HEK293 (cell line): ENCODE measurements at regions not wholly inside any gene's neighbourhood (a gene's known extent, or its start where the extent isn't known, plus 50 kb on each side); places are given as distances from the start of the nearest gene placed in this dataset.
A peak's percentile ranks its signal among the peaks of the same experiment; 100 is the strongest.

ENCODE experiments used
- CTCF ChIA-PET: fragments of 350-600 bp; formaldehyde crosslinking; extraction: SDS; loops from one replicate; lab custom pipeline; 2021; ENCODE audit warnings: antibody characterized with exemption; lab: Yijun Ruan, JAX
- POLR2A ChIA-PET: fragments of 300-600 bp; formaldehyde crosslinking; extraction: SDS; loops from one replicate; lab custom pipeline; 2020; ENCODE audit warnings: antibody characterized with exemption, inconsistent platforms; lab: Yijun Ruan, JAX
- H3K27ac ChIP-seq: fragments of 200-500 bp; sonication (Bioruptor generic); 2 replicates; pipeline ENCODE4 v1.5.1; 2014; ENCODE audit warnings: low read depth, low read length, control low read depth, inconsistent platforms; ENCODE audit errors: extremely low read depth
- H3K36me3 ChIP-seq, 2 experiments: fragments of 200-500 bp in 1 of 2; sonication (Bioruptor generic) in 1 of 2; 1 replicate in 1 of 2; 2 replicates in 1 of 2; pipeline ENCODE4 v1.5.1; 2014 to 2017; ENCODE audit warnings: inconsistent platforms in 2 of 2, low read length in 2 of 2; ENCODE audit not compliant: control insufficient read depth in 2 of 2, insufficient read depth in 1 of 2
- H3K4me1 ChIP-seq: fragments of 200-500 bp; sonication (Bioruptor generic); 2 replicates; pipeline ENCODE4 v1.5.1; 2014; ENCODE audit warnings: mild to moderate bottlenecking, low read length, inconsistent platforms; ENCODE audit not compliant: control insufficient read depth, insufficient read depth
- H3K4me3 ChIP-seq: 2 replicates; pipeline ENCODE4 v1.5.1; 2011; ENCODE audit warnings: low read depth, mild to moderate bottlenecking, control low read depth, low read length, moderate library complexity
- H3K9me3 ChIP-seq: fragments of 200-500 bp; sonication (Bioruptor generic); 2 replicates; pipeline ENCODE4 v1.5.1; 2014; ENCODE audit warnings: low read depth, low read length, inconsistent platforms; ENCODE audit not compliant: control insufficient read depth, insufficient read depth
- ATF2 ChIP-seq: fragments of 450-650 bp; formaldehyde crosslinking; IDR thresholded peaks from 2 replicates; pipeline ENCODE4 v1.5.1; 2016; ENCODE audit warnings: missing biosample characterization, missing genetic modification characterization, low read depth
- BCL11A ChIP-seq: fragments of 450-650 bp; formaldehyde crosslinking; IDR thresholded peaks from 2 replicates; pipeline ENCODE4 v1.5.1; 2016; ENCODE audit warnings: low read depth, missing biosample characterization, missing genetic modification characterization
- INSM2 ChIP-seq: fragments of 450-650 bp; formaldehyde crosslinking; IDR thresholded peaks from 2 replicates; pipeline ENCODE4 v1.5.1; 2016; ENCODE audit warnings: missing biosample characterization, missing genetic modification characterization
- KLF10 ChIP-seq: fragments of 450-650 bp; IDR thresholded peaks from 2 replicates; pipeline ENCODE4 v1.5.1; 2018; ENCODE audit warnings: missing biosample characterization, mild to moderate bottlenecking, missing genetic modification characterization
- KLF7 ChIP-seq: fragments of 450-650 bp; formaldehyde crosslinking; IDR thresholded peaks from 2 replicates; pipeline ENCODE4 v1.5.1; 2016; ENCODE audit warnings: missing biosample characterization, missing genetic modification characterization, borderline replicate concordance
- ZBTB10 ChIP-seq: fragments of 450-650 bp; formaldehyde crosslinking; IDR thresholded peaks from 2 replicates; pipeline ENCODE4 v1.5.1; 2016; ENCODE audit warnings: missing biosample characterization, missing genetic modification characterization
- ZBTB21 ChIP-seq: fragments of 450-650 bp; formaldehyde crosslinking; IDR thresholded peaks from 2 replicates; pipeline ENCODE4 v1.5.1; 2017; ENCODE audit warnings: missing biosample characterization, missing genetic modification characterization
- ZNF10 ChIP-seq: fragments of 450-650 bp; formaldehyde crosslinking; IDR thresholded peaks from 2 replicates; pipeline ENCODE4 v1.5.1; 2017; ENCODE audit warnings: missing biosample characterization, missing genetic modification characterization
- ZNF138 ChIP-seq: fragments of 450-650 bp; formaldehyde crosslinking; IDR thresholded peaks from 2 replicates; pipeline ENCODE4 v1.5.1; 2016; ENCODE audit warnings: missing biosample characterization, missing genetic modification characterization, borderline replicate concordance
- ZNF2 ChIP-seq: fragments of 450-650 bp; formaldehyde crosslinking; IDR thresholded peaks from 2 replicates; pipeline ENCODE4 v1.5.1; 2016; ENCODE audit warnings: missing biosample characterization, missing genetic modification characterization
- ZNF292 ChIP-seq: fragments of 450-650 bp; formaldehyde crosslinking; IDR thresholded peaks from 2 replicates; pipeline ENCODE4 v1.5.1; 2016; ENCODE audit warnings: low read depth, missing biosample characterization, missing genetic modification characterization, borderline replicate concordance
- ZNF335 ChIP-seq: fragments of 450-650 bp; formaldehyde crosslinking; conservative IDR thresholded peaks from 2 replicates; pipeline ENCODE4 v1.5.1; 2016; ENCODE audit warnings: missing biosample characterization, missing genetic modification characterization
- ZNF433 ChIP-seq: fragments of 450-650 bp; formaldehyde crosslinking; IDR thresholded peaks from 2 replicates; pipeline ENCODE4 v1.5.1; 2016; ENCODE audit warnings: missing biosample characterization, missing genetic modification characterization, low read depth
- ZNF48 ChIP-seq: fragments of 450-650 bp; formaldehyde crosslinking; IDR thresholded peaks from 2 replicates; pipeline ENCODE4 v1.5.1; 2016; ENCODE audit warnings: missing biosample characterization, missing genetic modification characterization
- ZNF501 ChIP-seq: fragments of 450-650 bp; formaldehyde crosslinking; IDR thresholded peaks from 2 replicates; pipeline ENCODE4 v1.5.1; 2016; ENCODE audit warnings: missing biosample characterization, missing genetic modification characterization
- ZNF561 ChIP-seq: fragments of 450-650 bp; IDR thresholded peaks from 2 replicates; pipeline ENCODE4 v1.5.1; 2018; ENCODE audit warnings: missing biosample characterization, missing genetic modification characterization, borderline replicate concordance
- ZNF639 ChIP-seq: fragments of 450-650 bp; formaldehyde crosslinking; IDR thresholded peaks from 2 replicates; pipeline ENCODE4 v1.5.1; 2016; ENCODE audit warnings: missing biosample characterization, missing genetic modification characterization
- ZNF645 ChIP-seq: fragments of 450-650 bp; formaldehyde crosslinking; IDR thresholded peaks from 2 replicates; pipeline ENCODE4; 2016; ENCODE audit warnings: missing biosample characterization, missing genetic modification characterization
- ZNF654 ChIP-seq: fragments of 450-650 bp; formaldehyde crosslinking; IDR thresholded peaks from 2 replicates; pipeline ENCODE4 v1.5.1; 2016; ENCODE audit warnings: low read depth, missing biosample characterization, missing genetic modification characterization
- ZNF747 ChIP-seq: fragments of 450-650 bp; formaldehyde crosslinking; IDR thresholded peaks from 2 replicates; pipeline ENCODE4 v1.5.1; 2016; ENCODE audit warnings: missing biosample characterization, missing genetic modification characterization
- ZSCAN5A ChIP-seq: fragments of 450-650 bp; formaldehyde crosslinking; IDR thresholded peaks from 2 replicates; pipeline ENCODE4 v1.5.1; 2016; ENCODE audit warnings: missing biosample characterization, missing genetic modification characterization

GRCh38 chr19:30673336-30673735 lies 301.2 kb downstream of the ZNF536 start (continued):
- no peak for TF ChIP-seq KLF7 (tag by site-specific recombination)

- H3K4me3 ChIP-seq, result no peak overlapping the region
- no peaks in the 10 kb centered on the region for H3K36me3 ChIP-seq
- H3K4me1 ChIP-seq, result peaks cover 9% of the 10 kb centered on the region
- H3K27ac ChIP-seq, result no peak overlapping the region
- CTCF ChIA-PET, result interaction anchor here (1.1 to 11.0 kb wide), 2 partner anchors 13 to 111 kb away, joined by 3 to 225 read pairs; no protein-coding TSS in a partner anchor
- H3K9me3 ChIP-seq, result no peaks in the 10 kb centered on the region
- TF ChIP-seq ZNF335 (0 out of 2 replicates have a peak, but pooled peaks have one; percentile 16), KLF10 (no peak)
- TF ChIP-seq, all 188 proteins: peak for 1
- POLR2A ChIA-PET, result no interaction called here
These were observed 300.7 kb downstream of the ZNF536 start for GRCh38 chr19:30672926-30673325.

- H3K4me3 ChIP-seq, result no peak overlapping the region
- no peaks in the 10 kb centered on the region for H3K36me3 ChIP-seq
- TF ChIP-seq ZSCAN5A (tag by site-specific recombination) (no peak), BCL11A (tag by site-specific recombination) (no peak), ZNF645 (tag by site-specific recombination) (no peak), INSM2 (no peak), ATF2 (tag by site-specific recombination) (no peak), ZNF10 (no peak), ZNF433 (no peak), ZNF292 (no peak)
- no peaks in the 10 kb centered on the region for H3K9me3 ChIP-seq
- peaks cover 9% of the 10 kb centered on the region for H3K4me1 ChIP-seq
- ChIA-PET CTCF (interaction anchor here (0.6 to 11.0 kb wide), 4 partner anchors 14 to 1901 kb away, joined by 3 to 225 read pairs (median 4); no protein-coding TSS in a partner anchor), POLR2A (no interaction called here)
- H3K27ac ChIP-seq, result no peak overlapping the region
These were observed 299.5 kb downstream of the ZNF536 start for GRCh38 chr19:30671622-30672051.

GRCh38 chr19:30671367-30671619 lies 299.1 kb downstream of the ZNF536 start:
- ChIA-PET POLR2A (no interaction called here), CTCF (interaction anchor here (11.0 kb wide), 1 partner anchor 15 kb away, joined by 225 read pairs; no protein-coding TSS in a partner anchor)
- no peaks in the 10 kb centered on the region for H3K9me3 ChIP-seq
- no peak overlapping the region for H3K27ac ChIP-seq
- peaks cover 11% of the 10 kb centered on the region for H3K4me1 ChIP-seq
- no peaks in the 10 kb centered on the region for H3K36me3 ChIP-seq
- H3K4me3 ChIP-seq, result no peak overlapping the region
- no peak for TF ChIP-seq ZNF747
- no peak for TF ChIP-seq ZBTB10 (tag by site-specific recombination)
- no peak for TF ChIP-seq ZNF138 (tag by site-specific recombination)
- no peak for TF ChIP-seq ZNF654
- no peak for TF ChIP-seq ZNF2 (tag by site-specific recombination)
- TF ChIP-seq ZNF639 (tag by site-specific recombination), result no peak
- no peak for TF ChIP-seq ZBTB21
- TF ChIP-seq ZNF501 (tag by site-specific recombination), result no peak
- TF ChIP-seq ZNF561 (tag by site-specific recombination), result no peak
- TF ChIP-seq ZNF48 (tag by site-specific recombination), result no peak
